OCI-LY1 (cell line): ENCODE measurements at regions not wholly inside any gene's neighbourhood (a gene's known extent, or its start where the extent isn't known, plus 50 kb on each side); places are given as distances from the start of the nearest gene placed in this dataset.

Experiments used
- CTCF ChIP-seq: fragments of 200-600 bp; sonication (generic), shearing (Covaris generic); IDR thresholded peaks from 2 replicates; pipeline ENCODE4 v1.5.1; 2017; ENCODE audit warnings: mild to moderate bottlenecking, antibody characterized with exemption, low read length, moderate library complexity, mixed read lengths
- EZH2 ChIP-seq: fragments of 200-600 bp; sonication (generic), shearing (Covaris generic); IDR thresholded peaks from 2 replicates; pipeline ENCODE4 v1.8.0; 2017; ENCODE audit warnings: borderline replicate concordance, mixed run types, mild to moderate bottlenecking, antibody characterized with exemption, low read length, moderate library complexity, mixed read lengths

GRCh38 chr14:26265170-26265685 is 332.6 kb downstream of the NOVA1 start:
- no peak for TF ChIP-seq EZH2
- TF ChIP-seq CTCF: no peak
